Hematopoietic multipotent progenitor cell treated with erythropoietin and hydrocortisone succinate and interleukin-3 and kit ligand, for 4 days (in vitro differentiated cells): ENCODE measurements at regions not wholly inside any gene's neighbourhood (a gene's known extent, or its start where the extent isn't known, plus 50 kb on each side); places are given as distances from the start of the nearest gene placed in this dataset.

Source experiments
- DNase-seq: peaks from one replicate; pipeline ENCODE4 v3.0.0-alpha.2; 2015

DNA sequence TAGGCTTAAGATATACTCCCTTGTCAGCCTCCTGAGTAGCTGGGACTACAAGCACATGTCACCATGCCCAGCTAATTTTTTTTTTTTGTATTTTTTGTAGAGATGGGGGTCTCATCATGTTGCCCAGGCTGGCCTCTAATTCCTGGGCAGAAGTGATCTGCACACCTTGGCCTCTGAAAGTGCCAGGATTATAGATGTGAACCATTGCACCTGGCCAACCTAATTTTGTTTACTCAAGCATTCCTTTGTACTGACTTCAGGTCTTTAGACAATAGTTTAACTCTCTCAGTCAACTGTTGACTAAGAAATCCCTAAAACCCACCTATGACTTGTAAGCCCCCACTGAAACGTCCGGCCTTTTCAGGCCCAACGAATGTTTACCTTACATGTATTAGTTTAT is 628.3 kb upstream of the CDH8 start:
- DNase-seq, result no peak

DNA sequence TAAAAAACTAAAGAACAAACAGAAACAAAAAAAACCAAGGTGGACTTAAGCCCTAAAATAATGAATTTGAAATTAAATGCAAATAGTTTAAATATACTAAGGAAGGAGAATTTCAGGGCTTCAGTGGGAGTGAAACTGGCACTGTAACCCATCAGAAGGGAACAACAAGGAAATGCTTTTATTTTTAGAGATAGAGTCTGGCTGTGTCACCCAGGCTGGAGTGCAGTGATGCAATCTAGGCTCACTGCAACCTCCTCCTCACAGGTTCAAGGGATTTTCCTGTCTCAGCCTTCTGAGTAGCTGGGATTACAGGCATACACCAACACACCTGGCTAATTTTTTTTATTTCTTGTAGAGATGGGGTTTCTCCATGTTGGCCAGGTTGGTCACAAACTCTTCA is 625.2 kb upstream of the CDH8 start:
- no peak for DNase-seq

DNA sequence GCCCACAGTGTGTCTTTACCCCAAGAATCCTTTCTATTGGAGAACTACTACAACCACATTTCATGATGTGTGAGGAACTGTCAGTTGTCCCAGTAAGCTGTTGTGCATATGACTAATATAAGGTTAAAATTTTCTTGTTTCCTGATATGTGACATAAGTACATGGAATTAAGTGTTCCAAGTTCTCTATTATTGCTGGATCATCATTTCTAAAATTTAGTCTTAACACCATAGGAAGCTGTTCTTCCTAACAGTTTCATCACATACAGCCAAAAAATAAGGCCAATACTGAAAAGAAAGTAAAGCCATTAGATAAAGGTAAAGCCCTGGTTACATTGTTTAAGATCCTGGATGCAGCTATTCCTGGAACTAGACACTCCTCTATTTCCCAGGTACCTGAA is 620.9 kb upstream of the CDH8 start:
- DNase-seq, result no peak

DNA sequence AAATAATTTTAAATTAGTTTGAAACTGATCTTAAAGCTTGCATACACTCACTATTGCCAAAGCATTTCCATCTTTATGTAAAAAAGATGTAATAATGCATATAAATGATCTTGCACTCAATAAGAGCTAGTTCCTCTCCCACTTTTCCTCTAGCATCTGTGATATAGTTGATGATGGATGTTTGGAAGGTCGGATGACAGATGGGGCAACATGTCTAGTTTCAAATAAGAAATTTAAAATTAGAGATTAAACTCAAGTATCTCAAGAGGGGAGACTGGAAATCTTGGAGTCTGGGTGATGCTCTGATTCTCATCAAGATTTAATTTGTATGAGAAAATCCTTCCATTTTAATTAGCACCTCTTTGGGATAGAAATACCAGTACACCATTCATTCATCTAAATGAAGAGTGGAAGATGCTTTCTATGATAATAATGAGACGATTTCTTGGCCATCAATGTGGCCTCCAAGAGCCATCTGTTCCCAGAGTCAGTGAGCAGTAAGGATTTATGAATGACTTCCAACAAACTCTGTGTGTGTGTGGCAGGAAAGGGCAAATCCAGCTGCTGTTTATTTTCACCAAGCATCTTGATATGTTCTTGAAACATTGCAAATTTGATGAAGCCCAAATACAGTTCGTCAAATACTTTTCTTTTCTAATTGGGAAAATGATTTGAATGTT is 616.3 kb upstream of the CDH8 start:
- DNase-seq, result no peak

DNA sequence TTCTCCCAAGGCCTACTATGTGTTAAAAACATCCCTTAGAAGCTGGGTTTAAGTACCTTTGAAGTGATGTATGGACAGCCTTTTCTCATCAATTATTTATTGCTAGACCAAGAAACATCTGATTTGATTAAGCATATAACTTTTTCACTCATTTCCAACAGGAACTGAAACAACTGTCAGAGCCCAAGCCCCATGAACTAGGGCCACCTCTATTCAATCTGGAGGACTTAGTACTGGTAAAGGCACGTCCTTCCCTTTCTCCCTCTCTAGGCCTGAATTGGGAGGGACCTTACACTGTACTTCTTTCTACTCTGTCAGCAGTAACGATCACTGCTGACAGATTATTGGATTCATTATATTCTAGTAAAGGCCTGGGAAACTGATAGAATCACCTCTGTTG is 612.0 kb upstream of the CDH8 start:
- no peak for DNase-seq

DNA sequence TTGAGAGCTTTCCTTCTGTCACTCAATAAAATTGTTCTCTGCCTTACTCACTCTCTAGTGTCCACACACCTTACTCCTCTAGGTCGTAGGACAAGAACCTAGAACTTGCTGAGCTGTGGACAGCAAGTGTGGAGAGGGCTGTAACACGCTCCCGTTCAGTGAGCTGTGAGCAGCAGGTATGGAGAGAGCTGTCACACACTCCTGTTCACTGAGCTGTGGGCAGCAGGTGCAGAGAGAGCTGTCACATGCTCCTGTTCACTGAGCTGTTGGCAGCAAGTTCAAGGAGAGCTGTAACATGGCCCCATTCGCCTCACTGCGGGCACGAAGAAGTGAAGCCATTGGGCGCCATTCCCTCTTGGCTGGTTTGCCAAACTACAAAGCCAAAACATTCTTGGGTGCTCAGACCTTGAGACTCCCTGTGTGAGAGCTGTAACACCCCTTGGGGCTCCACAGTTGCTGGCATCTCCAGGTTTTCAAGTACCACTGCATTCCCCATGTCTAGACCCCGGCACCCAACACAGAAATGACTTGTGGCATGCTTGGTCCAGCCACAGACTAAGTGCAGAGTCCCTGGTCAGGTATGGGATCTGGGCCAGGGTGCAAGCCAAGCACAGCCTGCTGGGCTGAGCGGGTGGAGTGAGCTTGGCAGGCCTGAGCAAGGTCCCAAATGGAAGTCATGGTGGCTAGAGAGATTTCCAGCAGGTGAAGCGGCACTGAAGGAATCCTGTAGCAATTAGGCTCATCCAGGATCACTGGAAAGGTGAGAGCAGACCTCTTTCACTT is 608.0 kb upstream of the CDH8 start:
- no peak for DNase-seq

DNA sequence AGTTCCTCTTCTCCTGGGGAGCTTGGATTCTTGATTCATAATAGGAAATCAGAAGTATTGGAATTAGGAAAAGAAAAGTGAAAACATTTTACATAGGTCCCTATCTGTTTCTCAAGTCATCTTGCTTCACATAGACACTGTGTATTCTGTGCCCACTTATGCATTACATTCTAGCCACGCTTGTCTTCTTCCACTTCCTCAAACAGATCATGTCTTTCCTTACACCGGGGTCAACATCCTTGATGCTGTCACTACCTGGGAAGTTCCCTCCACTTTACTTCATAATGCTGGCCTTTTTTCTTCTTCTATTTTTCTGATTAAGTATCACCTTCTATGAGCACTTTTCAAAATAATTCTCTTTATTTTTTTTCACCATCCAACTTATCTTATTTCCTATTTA is 606.4 kb upstream of the CDH8 start:
- no peak for DNase-seq

DNA sequence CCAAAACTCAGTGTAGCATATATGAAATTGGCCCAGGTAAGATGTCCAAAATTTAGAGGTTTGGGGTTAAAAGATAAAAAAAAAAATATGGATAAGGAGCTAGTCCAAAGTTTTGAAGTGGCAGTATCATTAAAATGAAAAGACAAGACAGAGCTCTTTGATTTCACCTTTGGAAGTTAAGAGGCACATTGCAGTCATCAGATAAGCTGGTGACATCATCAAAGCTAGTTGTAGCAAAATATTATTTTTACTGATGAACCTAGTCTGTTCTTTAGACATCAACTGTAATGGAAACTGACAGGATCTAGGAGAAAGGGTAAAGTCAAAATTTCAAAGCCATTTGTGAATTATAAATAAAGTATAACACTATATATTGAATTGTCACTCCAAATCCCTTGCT is 603.7 kb upstream of the CDH8 start:
- no peak for DNase-seq

DNA sequence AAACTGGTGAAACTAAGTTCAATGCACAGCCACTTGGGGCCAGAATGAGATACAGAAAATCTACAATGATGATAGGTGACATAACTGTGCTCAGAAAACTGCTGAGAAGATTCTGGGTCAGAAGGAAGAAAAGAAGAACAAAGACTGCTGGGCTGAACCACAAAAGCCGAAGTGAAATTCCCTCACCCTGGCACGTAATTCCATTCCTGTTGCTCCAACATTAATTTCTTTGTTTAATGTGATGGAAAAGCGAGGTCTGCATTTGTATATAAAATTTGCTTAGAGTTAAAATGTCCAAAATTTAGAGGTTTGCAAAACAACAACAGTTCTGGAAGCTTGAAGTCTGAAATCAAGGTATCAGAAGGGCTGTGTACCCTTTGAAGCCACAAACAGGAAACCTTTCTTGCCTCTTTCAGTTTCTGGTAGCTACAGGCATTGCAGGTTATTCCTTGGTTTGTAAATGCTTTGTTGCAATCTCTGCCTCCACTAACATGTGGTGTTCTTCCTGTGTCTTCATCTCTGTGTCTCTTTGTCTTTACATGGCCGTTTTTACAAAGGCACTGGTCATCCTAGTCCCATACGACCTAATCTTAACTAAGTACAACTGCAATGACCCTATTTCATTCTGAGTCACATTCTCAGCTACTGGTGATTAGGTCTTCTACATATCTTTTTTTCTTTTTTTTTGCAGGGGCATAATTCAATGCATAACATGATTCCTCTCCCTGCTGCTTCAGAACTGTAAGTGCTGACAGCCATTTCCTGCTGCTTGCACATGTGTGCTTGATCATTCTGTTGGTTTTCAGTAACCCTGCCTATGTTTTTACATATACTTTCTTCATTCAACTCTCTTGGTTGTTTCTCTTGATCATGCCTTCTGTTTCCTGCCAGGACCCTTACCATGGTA is 603.0 kb upstream of the CDH8 start:
- no peak for DNase-seq

DNA sequence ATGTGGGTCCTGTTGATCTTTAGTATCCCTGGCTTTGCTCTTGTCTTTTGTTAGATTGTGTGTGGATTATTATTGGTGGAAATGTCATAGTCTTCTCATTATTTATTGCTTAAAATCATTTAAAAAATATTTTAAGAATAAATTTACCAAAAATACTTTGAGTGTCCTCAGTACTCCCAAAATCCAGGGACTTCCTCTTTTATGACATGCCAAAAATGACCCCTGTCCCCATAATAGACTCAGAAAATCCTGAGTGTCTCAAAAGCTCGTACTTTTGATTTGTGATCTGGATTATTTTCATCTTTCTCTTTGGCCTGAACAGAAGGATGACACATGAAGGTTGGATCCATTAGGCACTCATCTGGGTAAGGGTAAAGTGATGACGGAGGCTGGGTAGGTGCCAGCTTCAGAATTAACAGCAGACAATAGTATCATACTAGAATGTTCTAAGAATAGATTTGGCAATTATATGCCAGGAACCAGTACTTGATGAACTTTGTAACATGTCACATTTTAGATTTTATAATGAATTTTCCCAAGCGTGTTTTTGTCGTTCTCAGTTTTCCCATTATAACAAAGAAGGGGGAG is 602.2 kb upstream of the CDH8 start:
- DNase-seq, result no peak

DNA sequence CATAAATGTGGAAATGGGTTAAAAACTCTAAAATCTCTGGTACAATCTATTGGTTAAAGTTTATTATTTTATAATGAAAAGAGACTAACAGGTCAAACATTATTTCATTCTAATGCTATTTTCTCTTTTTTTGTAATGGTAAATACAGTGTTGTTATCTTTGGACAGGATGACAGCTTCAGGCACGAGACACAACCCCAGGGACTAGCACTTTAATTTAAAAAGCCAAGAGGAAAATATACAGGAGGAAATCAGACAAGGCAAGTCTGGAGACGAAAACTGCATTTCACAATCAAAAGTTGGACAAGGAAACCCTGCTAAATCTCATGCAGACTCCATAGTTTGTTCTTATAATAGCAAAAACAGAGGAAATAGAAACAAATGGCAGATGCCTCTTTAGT is 589.1 kb upstream of the CDH8 start:
- DNase-seq, result no peak

DNA sequence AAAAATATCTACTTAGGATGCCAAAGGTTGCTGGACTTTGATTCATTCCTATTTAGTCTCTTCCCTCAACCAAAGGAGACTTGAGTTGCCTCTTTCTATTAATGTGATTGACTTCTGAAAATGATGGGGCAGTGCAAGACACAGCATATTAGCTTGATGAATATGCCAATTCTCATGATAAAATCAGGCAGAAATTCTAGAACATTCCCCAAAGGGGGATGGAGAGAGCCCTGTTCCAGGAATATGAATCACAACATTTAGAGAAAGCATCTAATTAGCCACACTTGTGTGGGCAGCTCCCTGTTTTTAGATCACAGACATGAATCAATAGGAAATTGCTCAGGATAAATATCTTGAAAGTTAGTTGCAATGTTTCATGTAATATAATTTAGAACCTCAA is 584.0 kb upstream of the CDH8 start:
- no peak for DNase-seq

DNA sequence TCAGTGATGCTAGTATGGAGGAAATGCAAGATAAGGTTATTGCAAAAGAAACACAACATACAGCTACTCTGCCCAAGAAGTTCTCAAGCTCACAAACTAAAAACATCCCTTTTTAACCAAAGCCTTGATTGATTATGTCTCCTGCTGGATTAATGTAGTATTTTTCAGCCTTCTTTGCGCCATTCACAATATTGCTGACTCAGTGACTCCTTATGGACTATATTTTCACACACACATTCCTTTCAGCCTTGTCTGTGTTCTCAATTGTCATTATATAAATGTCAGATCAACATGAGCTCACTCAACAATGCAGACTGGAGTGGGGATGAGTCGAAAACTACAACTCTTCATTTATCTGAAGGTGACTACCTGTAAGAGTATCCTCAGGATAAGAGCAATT is 579.3 kb upstream of the CDH8 start:
- no peak for DNase-seq

DNA sequence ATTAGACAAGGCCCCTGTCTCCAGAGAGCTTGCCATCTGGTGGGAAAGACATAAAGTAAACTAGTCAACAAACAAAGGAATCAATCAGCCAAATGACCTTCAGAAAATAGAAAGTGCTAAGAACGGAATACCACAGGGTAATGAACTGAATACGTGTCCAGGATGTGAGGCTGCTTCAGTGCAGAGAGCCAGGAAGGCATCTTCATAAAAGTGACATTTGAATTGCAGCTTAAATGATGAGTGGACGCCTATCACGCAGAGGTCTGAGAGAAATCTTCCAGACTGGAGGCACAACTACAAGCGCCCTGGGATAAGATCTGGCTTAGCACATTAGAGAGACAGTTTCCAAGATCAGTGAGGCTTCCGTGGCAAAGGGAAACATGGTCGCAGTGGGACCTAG is 574.1 kb upstream of the CDH8 start:
- no peak for DNase-seq

DNA sequence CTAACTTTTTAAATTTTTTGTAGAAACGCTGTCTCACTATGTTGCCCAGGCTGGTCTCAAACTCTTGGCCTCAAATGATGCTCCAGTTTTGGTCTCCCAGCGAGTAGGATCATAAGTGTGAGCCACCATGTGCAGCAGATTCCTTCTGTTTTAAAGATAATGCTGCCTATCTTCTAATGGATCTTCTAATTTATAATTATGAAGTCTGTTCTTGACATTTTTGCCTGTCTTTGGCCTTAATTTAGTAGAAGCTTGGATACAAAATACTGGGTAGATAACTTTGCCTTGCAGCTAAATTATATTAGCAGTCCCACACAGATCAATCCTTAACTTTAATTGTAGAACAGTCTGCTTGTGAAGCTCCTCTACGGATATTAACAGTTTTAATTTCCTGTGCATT is 566.6 kb upstream of the CDH8 start:
- DNase-seq, result no peak

DNA sequence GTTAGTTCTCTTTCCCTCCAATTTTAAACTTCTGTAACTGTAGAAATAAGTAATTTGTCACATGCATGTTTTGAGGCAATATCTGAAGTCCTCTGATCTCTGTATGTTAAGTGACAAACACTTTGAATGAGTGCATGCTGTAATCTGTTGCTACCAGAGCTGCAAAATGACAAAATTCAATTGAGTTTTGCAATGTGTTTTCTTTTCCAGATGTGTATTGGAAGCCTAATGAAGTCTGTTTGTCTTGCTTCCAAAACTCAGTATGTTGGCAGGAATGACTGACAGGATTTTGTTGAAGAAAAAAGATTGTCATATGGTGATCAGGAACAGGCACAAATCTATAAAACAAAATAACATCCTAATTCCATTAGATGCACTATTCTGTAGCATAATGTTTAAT is 561.6 kb upstream of the CDH8 start:
- no peak for DNase-seq

DNA sequence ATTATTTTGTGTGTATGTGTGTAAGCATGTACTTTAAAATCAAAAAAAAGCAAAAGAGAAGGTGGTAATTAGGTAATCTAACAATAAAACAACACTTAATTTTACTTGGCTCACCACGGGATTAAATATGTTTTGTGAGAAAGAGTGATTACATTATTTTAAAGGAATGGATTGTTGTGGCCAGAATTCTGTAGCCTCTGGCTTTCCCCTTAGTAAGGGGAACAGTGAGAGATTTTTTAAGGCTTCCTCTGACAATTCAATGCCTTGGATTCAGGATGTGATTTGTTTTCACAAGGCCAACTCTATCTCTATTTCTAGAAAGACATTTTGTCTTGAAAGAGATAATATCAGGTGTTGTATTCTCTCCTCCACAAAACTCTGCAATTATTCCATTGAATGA is 560.3 kb upstream of the CDH8 start:
- no peak for DNase-seq

DNA sequence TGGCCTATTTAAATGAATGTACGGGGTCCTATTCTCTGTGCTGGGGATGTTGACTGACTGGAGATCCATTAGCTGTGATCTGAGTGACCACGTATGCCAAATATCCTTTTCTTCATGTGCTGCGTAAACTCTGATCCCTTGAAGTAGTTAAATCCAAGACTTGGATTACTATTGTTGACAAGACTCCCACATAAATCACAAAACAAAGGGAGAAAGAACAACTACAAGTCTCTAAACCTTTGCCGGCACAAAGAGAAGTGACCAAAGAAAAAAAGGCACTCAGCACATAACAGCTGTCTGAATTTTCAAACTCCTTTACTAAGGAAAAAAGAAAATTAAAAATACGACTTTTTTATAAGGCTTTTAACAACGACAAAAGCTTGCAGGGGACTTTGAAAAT is 559.9 kb upstream of the CDH8 start:
- DNase-seq, result no peak

DNA sequence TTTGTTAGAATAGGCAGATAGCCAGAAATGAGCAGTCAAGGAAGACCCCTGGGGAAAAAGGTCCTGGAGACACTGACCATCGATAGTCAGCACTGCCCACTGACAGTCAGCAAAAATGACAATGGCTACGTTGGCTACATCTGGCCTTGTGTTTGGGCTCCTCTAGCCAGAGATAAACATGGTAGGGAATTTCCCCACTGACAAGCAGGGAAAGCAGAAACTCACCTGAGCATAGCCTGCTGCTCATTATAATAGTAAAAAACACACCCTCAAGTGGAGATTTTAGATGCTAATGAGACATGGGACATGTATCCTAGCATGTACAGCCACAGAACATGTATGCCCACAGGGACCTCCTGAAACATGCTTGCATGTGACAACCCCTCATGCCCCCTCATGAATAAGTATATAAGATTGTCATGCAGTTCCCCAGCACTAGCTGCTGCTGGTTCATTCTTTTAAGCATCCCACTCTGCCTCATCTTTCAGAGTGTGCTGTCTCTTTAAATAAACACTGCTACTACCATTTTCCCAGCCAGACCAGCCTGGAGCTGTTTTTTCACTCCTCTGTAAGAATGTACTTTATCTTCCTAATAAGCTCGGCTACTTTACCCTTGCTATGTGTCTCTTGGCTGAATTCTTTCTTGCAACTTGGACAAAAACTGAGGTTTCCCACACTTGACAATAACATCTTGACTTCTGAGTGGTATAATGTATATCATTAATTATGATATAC is 550.1 kb upstream of the CDH8 start:
- no peak for DNase-seq

DNA sequence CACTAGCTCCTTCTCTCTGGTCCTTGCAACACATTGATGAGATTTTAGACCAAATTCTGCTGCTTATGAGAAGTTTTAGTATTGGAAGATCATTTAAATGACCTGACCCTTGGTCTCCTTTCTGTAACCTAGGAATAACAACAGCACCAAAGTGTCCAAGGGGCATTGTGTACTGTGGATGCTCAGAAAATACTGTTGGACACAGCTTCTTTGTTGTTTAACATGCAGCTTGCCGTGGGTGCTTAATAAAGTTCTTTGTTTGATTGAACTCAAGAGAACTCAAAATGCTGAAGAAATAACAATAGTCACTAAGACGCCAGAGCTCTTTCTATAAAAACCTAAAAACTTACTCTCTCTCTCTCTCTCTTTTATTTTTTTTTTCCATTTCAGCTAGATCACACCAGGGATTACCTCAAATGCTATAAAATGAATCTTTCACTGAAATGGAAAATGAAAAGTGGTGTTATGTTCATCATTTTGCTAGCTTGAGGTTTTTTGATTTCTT is 548.9 kb upstream of the CDH8 start:
- DNase-seq, result no peak

DNA sequence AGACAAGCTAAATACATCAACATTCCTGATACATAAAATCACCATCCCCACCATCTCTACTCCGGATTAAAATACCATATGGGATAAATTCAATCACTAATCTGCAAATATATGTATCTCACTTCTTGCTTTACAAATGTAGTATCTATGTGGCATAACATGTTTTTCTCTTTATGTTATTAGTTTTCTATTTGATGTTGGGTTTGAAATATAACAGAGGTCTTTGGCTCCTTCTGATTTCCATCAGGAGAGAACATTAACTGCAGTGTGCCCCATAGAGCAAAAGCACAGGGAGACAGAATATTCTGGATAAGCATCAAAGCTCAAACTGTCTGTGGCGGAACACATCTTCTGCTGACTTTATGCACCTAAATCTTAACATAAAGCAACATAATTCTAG is 547.2 kb upstream of the CDH8 start:
- DNase-seq, result no peak

DNA sequence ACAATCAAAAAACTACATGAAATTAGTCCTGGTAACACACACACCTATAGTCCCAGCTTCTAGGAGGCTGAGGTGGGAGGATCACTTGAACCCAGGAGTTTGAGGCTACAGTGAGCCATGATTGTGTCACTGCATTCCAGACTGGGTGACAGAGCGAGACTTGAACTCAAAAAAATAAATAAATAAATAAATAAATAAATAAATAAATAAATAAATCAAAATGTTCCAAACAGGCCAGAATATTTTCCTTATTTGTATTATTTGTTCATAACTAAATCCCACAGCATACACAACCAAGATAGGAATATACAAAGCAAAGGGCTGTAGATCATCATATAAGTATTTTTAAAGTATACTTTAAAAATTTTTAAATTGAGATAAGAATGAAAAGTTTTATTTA is 537.2 kb upstream of the CDH8 start:
- DNase-seq, result no peak

DNA sequence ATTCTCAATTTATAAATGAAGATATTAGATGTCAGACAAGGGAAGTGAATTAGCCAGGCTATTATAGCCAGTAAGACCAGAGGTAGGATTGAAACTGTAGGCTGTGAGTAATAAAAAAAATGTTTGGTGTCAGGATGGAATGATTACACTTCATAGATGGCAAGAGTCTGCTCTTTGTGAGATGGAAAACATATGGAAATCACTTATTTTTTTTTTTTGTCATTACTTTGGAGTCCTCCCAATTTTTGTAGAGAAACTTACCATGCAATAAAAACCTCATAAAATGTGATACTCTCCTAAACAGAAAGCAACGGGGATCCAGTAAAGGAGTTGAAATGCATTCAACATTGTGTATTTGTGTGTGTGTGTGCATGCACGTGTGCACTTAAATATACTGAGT is 532.7 kb upstream of the CDH8 start:
- no peak for DNase-seq
